K562 (cell line): ENCODE measurements at regions not wholly inside any gene's neighbourhood (a gene's known extent, or its start where the extent isn't known, plus 50 kb on each side); places are given as distances from the start of the nearest gene placed in this dataset.

Source experiments
- CBFB ChIP-seq: sonication (generic); formaldehyde crosslinking; IDR thresholded peaks from 2 replicates; pipeline ENCODE4 v1.4.0; 2020; ENCODE audit warnings: mild to moderate bottlenecking, missing genetic modification reagents
- GABPA ChIP-seq: fragments of 200-800 bp; sonication (Bioruptor generic); conservative IDR thresholded peaks from 2 replicates; pipeline ENCODE4 v1.6.1; 2016; ENCODE audit warnings: low read depth, missing genetic modification characterization, missing compliant biosample characterization
- L3MBTL2 ChIP-seq: fragments of 450-650 bp; IDR thresholded peaks from 2 replicates; pipeline ENCODE4 v1.6.1; 2016; ENCODE audit warnings: mild to moderate bottlenecking, moderate library complexity
- MAX ChIP-seq: sonication (generic); formaldehyde crosslinking; IDR thresholded peaks from 2 replicates; pipeline ENCODE4 v1.9.0; 2022; ENCODE audit warnings: mild to moderate bottlenecking, missing genetic modification reagents
- PTBP1 ChIP-seq: fragments of 200-400 bp; formaldehyde crosslinking; IDR thresholded peaks from 2 replicates; pipeline ENCODE4 v1.6.1; 2017; ENCODE audit warnings: low read depth, low read length
- SREBF1 ChIP-seq: fragments of 150-350 bp; IDR thresholded peaks from 2 replicates; pipeline ENCODE4 v1.6.1; 2014; ENCODE audit warnings: antibody characterized with exemption, low read depth, low read length, borderline replicate concordance
- ZBTB26 ChIP-seq: fragments of 450-650 bp; formaldehyde crosslinking; IDR thresholded peaks from 2 replicates; pipeline ENCODE4 v1.4.0; 2022; ENCODE audit warnings: missing genetic modification characterization
- ZBTB33 ChIP-seq: sonication (generic); formaldehyde crosslinking; IDR thresholded peaks from 2 replicates; pipeline ENCODE4 v1.8.1; 2023; ENCODE audit warnings: mild to moderate bottlenecking, missing genetic modification reagents
- ZNF280A ChIP-seq: fragments of 450-650 bp; IDR thresholded peaks from 2 replicates; pipeline ENCODE4 v1.6.1; 2018; ENCODE audit warnings: mild to moderate bottlenecking, low read depth; ENCODE audit not compliant: partially characterized antibody

GRCh38 chr1:188244681-188245080 lies 1415.9 kb downstream of the PLA2G4A start (continued):
- TF ChIP-seq ZBTB26 (CRISPR knock-in tag) = no peak
- no peak for TF ChIP-seq CBFB
- no peak for TF ChIP-seq ZNF280A
- no peak for TF ChIP-seq L3MBTL2
- TF ChIP-seq PTBP1 = no peak
- TF ChIP-seq ZBTB33 (CRISPR knock-in tag) = no peak
- TF ChIP-seq SREBF1 = no peak
- no peak for TF ChIP-seq GABPA (tag)
- TF ChIP-seq MAX (CRISPR knock-in tag) = no peak
